MG63 (cell line): ENCODE measurements at regions not wholly inside any gene's neighbourhood (a gene's known extent, or its start where the extent isn't known, plus 50 kb on each side); places are given as distances from the start of the nearest gene placed in this dataset.
A peak's percentile ranks its signal among the peaks of the same experiment; 100 is the strongest.
"Not testable (repeated sequence)": the region's sequence is repeated elsewhere in the genome, so short reads cannot be mapped to it uniquely, and the experiment has no call there.

ENCODE experiments used
- DNase-seq: peaks from one replicate; pipeline ENCODE4 v3.0.0-alpha.2; 2020
- H3K27me3 ChIP-seq: fragments of 250-450 bp; sonication (Bioruptor Pico); 2 replicates; pipeline ENCODE4 v1.5.1; 2020; ENCODE audit warnings: mild to moderate bottlenecking, moderate library complexity
- H3K36me3 ChIP-seq: fragments of 250-450 bp; sonication (Bioruptor Pico); 2 replicates; pipeline ENCODE4 v1.5.1; 2020; ENCODE audit warnings: mild to moderate bottlenecking, moderate library complexity
- H3K4me3 ChIP-seq: fragments of 250-450 bp; sonication (Bioruptor Pico); 2 replicates; pipeline ENCODE4 v1.5.1; 2020; ENCODE audit warnings: mild to moderate bottlenecking, moderate library complexity
- H3K9me3 ChIP-seq: fragments of 250-450 bp; sonication (Bioruptor Pico); 2 replicates; pipeline ENCODE4 v1.5.1; 2020; ENCODE audit warnings: mild to moderate bottlenecking, moderate library complexity

DNA sequence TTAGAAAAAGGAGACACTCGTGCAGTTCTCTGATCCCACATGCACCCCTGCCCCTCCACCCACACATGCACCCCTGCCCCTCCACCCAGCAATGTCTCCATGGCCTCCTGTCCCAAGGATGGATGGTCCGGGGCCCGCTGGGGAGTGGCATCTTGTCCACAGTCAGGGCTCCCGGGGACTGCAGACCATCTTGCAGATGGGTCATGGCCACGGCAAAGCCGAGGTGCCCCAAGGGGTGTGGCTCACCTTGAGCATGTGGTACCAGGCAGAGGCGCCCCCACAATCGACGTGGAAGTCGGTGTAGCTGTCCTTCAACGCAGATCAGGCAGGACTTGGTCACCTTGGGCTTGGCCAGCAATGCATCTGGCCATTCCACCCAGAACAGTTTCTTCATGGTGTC lies 216.7 kb downstream of the TUBA3C start:
- no peak for DNase-seq
- Histone ChIP-seq H3K9me3 (no peaks in the 10 kb centered on the region), H3K4me3 (no peak overlapping the region), H3K36me3 (no peaks in the 10 kb centered on the region), H3K27me3 (no peaks in the 10 kb centered on the region)

DNA sequence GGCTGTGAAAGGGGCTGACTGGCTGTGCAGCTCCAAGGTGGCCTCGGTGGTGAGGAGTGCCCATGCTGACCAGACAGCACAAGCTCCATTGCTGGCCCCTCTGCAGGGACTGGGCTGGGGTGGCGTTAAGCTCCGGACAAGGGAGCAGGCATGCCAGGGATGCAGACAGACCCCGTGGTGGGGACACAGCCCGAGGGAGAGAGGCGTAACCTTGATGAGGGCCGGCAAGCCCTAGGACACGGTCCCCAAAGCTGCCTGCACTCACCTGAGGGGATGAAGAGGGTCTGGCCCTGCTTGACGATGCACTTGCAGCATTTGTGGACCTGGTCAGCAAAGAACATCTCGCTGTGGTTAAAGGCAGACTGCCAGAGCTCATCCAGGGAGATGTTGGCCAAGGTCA lies 217.9 kb downstream of the TUBA3C start:
- H3K4me3 ChIP-seq, H3K36me3 ChIP-seq, H3K9me3 ChIP-seq, DNase-seq, H3K27me3 ChIP-seq: not testable (repeated sequence)

GRCh38 chr13:18962168-18962734 lies 219.4 kb downstream of the TUBA3C start:
- no peaks in the 10 kb centered on the region for H3K9me3 ChIP-seq
- no peaks in the 10 kb centered on the region for H3K27me3 ChIP-seq
- H3K4me3 ChIP-seq: no peak overlapping the region
- H3K36me3 ChIP-seq: no peaks in the 10 kb centered on the region
- DNase-seq: no peak

DNA sequence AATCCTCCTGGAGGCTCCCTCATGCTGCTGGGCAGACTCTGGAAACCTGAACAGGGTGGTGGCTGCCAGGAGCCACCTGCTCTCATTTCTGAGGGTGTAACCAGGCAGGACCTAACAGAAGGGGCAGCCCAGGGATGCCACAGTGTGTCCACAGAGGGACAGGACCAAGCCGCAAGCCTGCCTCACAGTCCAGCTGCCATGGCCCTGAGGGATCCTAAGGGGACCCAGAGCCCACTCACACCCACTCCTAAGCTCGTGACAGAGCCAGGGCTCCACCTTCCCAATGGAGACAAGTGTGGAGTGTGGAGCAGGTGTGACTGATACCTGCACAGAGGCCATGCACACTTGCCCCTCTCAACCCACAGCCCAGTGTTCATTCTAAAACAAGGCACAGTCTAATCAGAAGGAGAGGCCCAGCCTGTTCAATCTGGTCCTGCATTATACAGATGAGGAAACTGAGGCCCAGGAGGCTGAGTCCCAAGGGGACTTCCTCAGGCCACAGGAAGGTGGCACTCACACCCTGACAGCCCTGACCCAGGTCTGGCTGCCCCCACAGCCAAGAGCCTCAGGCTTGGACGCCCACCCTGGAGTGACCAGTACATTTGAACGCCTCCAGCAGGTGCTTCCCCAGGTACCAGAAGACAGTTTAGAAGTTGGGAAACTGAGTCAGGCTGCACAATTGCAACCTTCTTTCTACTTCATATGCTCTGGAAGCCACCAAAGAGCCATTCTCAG lies 220.1 kb downstream of the TUBA3C start:
- no peak for DNase-seq
- Histone ChIP-seq H3K9me3 (no peaks in the 10 kb centered on the region), H3K27me3 (no peaks in the 10 kb centered on the region), H3K4me3 (no peak overlapping the region), H3K36me3 (no peaks in the 10 kb centered on the region)

DNA sequence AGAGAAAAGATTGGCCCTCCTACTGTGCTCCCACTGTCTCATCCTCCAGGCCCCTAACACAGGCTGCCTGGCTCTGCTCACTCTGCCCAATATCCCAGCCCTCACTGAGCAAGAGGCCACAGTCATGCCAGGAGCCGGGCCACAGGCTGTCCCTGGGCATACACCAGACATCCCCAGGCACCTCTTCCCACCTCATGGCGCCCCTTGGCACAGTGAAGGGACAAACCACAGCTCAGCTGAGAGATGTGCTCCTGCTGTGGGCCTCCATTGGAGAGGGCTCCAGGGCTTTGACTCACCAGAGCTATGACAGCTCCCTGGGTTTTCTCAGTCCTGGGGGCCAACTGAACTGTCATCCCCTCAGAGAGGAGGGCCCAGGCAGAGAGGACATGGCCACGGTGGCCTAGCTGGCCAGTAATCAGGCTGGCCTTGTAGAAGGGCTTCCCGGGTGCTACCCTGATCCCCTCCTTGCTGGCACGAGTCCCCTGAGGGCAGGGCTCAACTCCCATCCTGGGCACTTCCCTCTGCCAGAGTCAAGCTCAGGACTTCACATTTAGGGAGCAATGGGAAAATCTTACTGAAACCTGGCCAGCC lies 220.9 kb downstream of the TUBA3C start:
- DNase-seq: no peak
- H3K9me3 ChIP-seq: no peaks in the 10 kb centered on the region
- H3K4me3 ChIP-seq: no peak overlapping the region
- H3K27me3 ChIP-seq: no peaks in the 10 kb centered on the region
- H3K36me3 ChIP-seq: no peaks in the 10 kb centered on the region

DNA sequence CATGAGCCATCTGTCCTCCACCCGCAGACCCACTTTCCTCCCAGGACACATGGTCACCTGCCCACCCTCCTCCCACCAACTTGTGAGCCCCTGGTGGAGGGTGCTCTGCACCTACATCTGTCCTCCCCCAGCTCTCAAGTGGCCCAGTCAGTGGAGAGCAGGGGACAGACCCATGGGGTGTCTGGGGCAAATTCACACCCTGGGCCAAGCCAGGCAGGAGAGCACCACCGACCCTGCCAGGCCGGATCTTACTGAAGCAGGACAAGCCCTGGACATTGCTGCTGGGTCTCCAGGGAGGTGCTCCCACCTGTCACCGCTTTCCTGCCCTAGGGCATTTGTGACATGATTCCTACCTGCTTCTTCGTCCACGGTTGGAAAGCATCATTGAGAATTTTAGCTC lies 221.6 kb downstream of the TUBA3C start:
- no peak for DNase-seq
- Histone ChIP-seq H3K9me3 (no peaks in the 10 kb centered on the region), H3K36me3 (no peaks in the 10 kb centered on the region), H3K27me3 (no peaks in the 10 kb centered on the region), H3K4me3 (no peak overlapping the region)

DNA sequence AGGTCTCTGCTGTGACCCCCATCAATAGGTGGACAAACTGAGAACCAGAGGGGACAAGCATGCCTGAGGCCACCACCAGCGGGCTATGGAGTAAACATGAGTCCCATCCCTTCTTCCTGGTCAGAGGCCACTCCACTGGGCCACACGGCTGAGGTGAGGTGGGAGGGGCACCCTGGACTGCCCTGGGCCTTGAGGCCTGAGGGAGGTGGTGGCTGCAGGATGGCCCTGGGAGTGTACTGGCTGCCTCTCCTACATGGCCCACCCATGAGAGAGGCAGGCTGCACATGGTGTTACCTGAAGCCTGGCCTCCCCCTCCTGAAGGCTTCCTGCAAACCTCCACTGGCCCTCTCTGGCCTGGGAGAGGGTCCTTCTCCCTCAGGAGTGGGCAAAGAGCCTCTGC lies 222.4 kb downstream of the TUBA3C start:
- DNase-seq: no peak
- Histone ChIP-seq H3K9me3 (no peaks in the 10 kb centered on the region), H3K27me3 (no peaks in the 10 kb centered on the region), H3K4me3 (no peak overlapping the region), H3K36me3 (no peaks in the 10 kb centered on the region)

GRCh38 chr13:18956473-18957078 lies 225.0 kb downstream of the TUBA3C start:
- no peaks in the 10 kb centered on the region for H3K36me3 ChIP-seq
- no peak for DNase-seq
- H3K9me3 ChIP-seq: no peaks in the 10 kb centered on the region
- no peak overlapping the region for H3K4me3 ChIP-seq
- no peaks in the 10 kb centered on the region for H3K27me3 ChIP-seq

DNA sequence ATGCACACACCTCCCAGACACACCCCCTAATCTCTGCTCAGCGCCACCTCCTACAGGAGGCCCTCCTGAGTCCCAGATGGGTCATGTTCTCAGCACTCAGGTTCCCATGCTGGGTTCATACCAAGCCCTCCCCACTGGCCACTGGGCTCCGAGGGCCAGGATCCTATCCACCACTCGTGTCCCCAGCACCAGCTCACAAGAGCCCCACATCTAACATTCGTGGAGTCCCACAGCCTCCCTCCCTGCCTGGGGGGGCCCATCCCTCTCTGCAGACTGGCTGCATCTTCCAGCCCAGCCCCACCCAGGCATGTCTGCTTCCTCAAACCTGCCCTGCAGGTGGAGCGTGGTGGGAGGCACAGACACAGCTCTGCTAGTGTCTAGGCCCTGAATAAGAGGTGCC lies 227.4 kb downstream of the TUBA3C start:
- no peaks in the 10 kb centered on the region for H3K9me3 ChIP-seq
- no peak for DNase-seq
- H3K4me3 ChIP-seq: no peak overlapping the region
- H3K36me3 ChIP-seq: no peaks in the 10 kb centered on the region
- no peaks in the 10 kb centered on the region for H3K27me3 ChIP-seq

DNA sequence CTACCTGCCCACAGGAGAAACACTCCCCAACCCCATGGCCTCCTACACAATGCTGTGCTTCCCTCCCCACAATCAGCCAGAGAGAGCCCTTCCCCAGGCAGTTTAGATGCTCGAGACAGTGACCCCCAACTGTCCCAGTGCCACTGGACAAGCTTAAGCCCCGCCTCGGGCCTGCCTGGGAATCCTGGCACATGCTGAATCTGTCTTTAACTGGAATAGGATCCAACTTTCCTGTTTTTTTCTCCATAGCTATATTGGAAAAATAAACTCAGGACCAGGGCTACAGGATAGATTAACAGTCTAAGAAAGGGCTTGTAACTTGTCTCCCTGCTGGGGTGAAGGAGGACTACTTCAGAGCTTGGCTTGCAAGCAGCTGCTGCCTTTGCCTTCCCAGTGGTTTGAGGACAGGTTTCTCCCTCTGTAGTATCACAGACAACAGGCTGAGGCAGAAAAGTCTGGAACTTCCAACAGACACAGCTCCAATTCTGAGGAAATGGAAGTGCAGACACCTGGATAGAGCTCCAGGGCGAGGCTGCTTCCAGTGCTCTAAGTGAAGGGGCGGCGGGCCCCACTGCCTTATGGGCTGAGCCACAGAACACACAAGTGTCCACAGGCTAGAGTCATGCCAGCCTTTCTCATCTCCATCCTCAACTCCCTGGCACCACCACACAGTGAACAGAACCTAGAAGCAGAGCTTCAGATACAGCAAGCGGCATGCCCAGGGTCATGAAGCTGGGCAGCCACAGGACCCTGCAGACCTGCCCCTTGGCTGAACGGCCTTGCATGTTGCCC lies 228.3 kb downstream of the TUBA3C start:
- no peak for DNase-seq

GRCh38 chr13:18952225-18953016 lies 229.2 kb downstream of the TUBA3C start:
- Histone ChIP-seq H3K27me3 (no peaks in the 10 kb centered on the region), H3K4me3 (no peak overlapping the region), H3K9me3 (no peaks in the 10 kb centered on the region), H3K36me3 (no peaks in the 10 kb centered on the region)
- DNase-seq: no peak

More for the DNA sequence above, 228.3 kb downstream of the TUBA3C start:
- Histone ChIP-seq H3K4me3 (no peak overlapping the region), H3K36me3 (no peaks in the 10 kb centered on the region), H3K27me3 (no peaks in the 10 kb centered on the region), H3K9me3 (no peaks in the 10 kb centered on the region)

DNA sequence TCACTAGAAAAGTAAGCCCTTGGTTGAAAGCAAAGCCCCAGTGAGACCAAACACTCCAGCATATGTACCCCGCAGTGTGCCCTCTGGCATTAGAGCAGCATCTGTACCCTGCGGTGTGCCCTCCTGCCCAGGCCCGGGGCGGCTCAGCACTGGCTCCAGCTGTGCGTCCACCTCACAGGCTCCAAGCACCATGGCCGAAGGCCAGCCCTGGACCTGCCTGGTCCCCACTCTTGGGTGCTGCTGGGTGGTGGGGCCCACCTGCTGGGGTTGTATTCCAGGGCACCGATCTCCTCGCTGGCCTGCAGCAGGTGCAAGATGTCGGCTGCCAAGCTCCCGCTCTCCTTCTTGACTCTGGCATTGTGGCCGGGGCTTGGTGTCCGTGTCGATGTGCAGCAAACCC lies 230.2 kb downstream of the TUBA3C start:
- no peaks in the 10 kb centered on the region for H3K9me3 ChIP-seq

GRCh38 chr13:18949970-18950369 lies 231.7 kb downstream of the TUBA3C start:
- no peaks in the 10 kb centered on the region for H3K36me3 ChIP-seq
- DNase-seq: no peak
- no peaks in the 10 kb centered on the region for H3K27me3 ChIP-seq
- no peak overlapping the region for H3K4me3 ChIP-seq
- no peaks in the 10 kb centered on the region for H3K9me3 ChIP-seq

More for the DNA sequence above, 230.2 kb downstream of the TUBA3C start:
- no peak for DNase-seq
- no peaks in the 10 kb centered on the region for H3K27me3 ChIP-seq
- no peak overlapping the region for H3K4me3 ChIP-seq
- no peaks in the 10 kb centered on the region for H3K36me3 ChIP-seq

GRCh38 chr13:18949489-18949761 lies 232.2 kb downstream of the TUBA3C start:
- no peaks in the 10 kb centered on the region for H3K36me3 ChIP-seq
- DNase-seq: peak; percentile 67
- no peaks in the 10 kb centered on the region for H3K9me3 ChIP-seq
- H3K27me3 ChIP-seq: no peaks in the 10 kb centered on the region
- H3K4me3 ChIP-seq: no peak overlapping the region

DNA sequence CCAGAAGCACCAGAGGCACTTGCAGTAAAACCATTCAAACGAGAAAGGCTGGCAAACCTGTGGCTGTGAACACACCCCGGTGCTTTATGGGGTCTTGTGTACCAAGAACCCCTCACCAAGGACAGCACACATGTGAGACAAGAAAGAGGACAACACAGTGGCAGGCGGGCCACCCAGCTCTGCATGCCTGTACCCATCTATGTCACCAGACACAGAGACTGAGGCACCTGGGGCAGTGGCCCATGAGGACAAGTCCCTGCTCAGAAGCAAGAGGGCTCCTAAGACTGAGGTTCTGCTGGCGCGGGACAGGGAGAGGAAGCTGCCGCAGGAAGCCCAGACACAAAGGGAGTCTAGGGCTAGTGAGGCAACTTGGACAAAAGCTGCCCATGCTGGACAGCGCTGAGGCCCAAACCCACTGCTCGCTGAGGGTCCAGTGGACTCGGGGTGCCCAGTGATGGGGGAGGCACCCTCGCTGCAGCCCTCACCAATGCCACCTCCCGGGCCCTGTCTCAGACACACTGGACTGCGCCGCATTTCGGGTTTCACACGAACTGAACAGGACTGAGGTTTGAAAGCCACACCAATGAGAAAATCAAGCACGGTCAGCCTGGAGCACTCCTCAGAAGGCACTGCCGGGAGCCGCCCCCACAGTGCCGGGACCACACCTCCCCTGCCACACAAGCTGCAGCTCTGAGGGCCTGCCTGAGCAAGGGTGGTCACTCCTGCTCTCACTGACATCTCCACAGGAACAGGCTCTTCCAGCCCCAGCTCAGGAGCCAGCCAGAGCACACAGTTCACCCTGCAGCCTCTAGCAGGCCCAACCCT lies 232.7 kb downstream of the TUBA3C start:
- H3K9me3 ChIP-seq: no peaks in the 10 kb centered on the region
- DNase-seq: no peak

More for the DNA sequence above, 232.7 kb downstream of the TUBA3C start:
- no peaks in the 10 kb centered on the region for H3K27me3 ChIP-seq
- H3K4me3 ChIP-seq: no peak overlapping the region
- no peaks in the 10 kb centered on the region for H3K36me3 ChIP-seq
